ENCODE measurements at regions not wholly inside any gene's neighbourhood (a gene's known extent, or its start where the extent isn't known, plus 50 kb on each side); places are given as distances from the start of the nearest gene placed in this dataset.
"Not testable (repeated sequence)": the region's sequence is repeated elsewhere in the genome, so short reads cannot be mapped to it uniquely, and the experiment has no call there.

DNA sequence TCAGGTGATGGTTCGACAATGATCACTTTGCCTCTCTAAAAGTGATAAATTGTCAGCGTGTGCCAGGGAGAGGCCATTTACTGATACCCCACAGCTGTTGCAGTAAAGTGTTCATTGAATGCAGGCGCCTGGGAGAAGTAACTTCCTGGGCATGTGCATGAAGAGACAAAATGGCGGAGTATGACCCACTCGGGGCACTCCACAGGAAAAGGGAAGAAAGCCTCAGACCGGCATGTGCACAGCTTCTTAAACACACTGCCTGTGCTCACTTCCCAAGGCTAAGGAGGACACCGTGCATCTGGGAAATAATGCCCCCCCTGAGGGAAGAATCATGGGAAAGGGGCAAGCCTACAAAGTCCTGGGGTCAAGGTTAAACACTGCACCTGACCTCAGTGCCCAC is 329.5 kb downstream of the ICE1 start:
- no peak for DNase-seq (ENCODE audit: low spot score)

GRCh38 chr5:5751498-5751897 is 329.0 kb downstream of the ICE1 start:
- DNase-seq (ENCODE audit: low spot score), result no peak

DNA sequence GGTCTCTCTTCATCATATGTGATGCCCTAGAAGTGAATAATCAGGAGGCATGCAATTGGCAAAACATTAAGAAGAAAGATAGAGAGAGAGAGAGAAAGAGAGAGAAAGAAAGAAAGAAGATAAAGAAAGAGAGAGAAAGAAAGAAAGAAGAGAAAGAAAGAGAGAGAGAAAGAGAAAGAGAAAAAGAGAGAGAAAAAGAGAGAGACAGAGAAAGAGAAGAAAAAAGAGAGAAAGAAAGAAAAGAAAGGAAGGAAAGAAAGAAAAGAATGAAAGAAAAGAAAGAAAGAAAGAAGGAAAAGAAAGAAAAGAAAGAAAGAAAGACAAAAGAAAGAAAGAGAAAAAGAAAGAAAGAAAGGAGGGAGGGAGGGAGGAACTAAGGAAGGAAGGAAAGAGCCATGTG is 318.9 kb downstream of the ICE1 start:
- DNase-seq (ENCODE audit: low spot score), result no peak

- no peak for DNase-seq (ENCODE audit: low spot score)
These were observed 317.0 kb downstream of the ICE1 start for GRCh38 chr5:5739490-5739945.

- DNase-seq (ENCODE audit: low spot score), result no peak
These were observed 316.5 kb downstream of the ICE1 start for GRCh38 chr5:5738797-5739489.

GRCh38 chr5:5736007-5736406 is 313.5 kb downstream of the ICE1 start:
- DNase-seq (ENCODE audit: low spot score), result no peak

- DNase-seq (ENCODE audit: low spot score), result not testable (repeated sequence)
These were observed 310.6 kb downstream of the ICE1 start for GRCh38 chr5:5733058-5733457.

DNA sequence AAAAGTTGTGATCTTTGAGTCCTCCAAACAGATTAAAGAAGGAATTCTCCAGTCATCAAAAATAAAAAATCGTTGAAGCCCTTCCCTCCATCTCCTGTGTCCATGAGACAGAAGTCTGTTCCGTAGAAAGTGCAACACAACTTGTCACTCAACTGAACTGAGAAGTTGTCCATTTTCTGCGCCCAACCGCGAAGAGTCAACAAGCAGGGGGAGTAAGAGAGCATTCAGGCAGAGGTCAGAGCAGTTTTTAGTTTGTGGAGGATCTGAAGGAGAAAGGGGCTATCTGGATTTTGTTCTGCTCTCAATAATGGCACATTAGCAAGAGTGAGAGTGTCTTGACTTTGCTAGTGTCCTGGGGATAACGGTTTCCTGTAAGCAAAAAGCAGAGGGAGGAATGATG is 303.9 kb downstream of the ICE1 start:
- no peak for DNase-seq (ENCODE audit: low spot score)

DNA sequence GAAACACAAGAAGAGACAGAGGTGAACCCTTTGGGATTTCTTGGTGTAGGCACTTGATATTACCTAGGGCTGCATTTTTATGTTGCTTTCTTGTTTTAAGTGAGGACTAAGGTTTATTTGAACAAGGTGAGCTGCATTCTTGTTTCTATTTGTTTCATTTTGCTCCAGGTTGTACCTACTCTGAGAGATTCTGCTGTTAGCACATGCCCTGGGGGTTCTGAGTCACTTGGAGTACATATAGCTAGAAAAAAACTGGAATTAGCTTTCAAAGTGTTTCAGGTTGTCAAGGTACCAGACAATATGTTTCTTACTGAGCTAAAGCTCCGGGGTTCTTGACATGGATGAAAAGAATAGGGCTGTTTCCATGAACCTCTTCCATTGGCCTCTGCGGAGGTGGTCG is 299.4 kb downstream of the ICE1 start:
- DNase-seq (ENCODE audit: low spot score), result no peak

DNA sequence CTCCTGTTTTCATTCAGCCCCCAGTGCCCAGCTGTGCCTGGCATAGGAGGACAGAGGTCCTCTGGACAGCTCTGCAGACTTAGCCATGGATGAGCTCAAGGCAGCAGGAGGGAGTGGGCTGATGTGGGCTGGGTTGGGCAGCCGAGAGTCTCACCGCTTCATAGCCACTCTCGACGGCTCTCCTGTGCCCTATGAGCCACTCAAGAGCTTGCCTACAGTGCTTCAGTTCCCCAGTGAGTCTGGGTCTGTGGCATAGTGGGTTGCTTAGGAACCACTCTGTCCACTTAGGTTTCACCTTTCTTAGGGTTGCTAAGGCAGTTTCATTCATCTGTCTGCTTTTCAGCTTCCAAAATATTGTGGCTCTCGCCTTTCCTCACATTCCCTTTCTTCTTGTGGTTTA is 296.8 kb downstream of the ICE1 start:
- DNase-seq (ENCODE audit: low spot score), result no peak

GRCh38 chr5:5716665-5717064 is 294.2 kb downstream of the ICE1 start:
- DNase-seq (ENCODE audit: low spot score), result no peak

GRCh38 chr5:5711592-5711991 is 289.1 kb downstream of the ICE1 start:
- DNase-seq (ENCODE audit: low spot score), result no peak

GRCh38 chr5:5711112-5711511 is 288.6 kb downstream of the ICE1 start:
- no peak for DNase-seq (ENCODE audit: low spot score)

DNA sequence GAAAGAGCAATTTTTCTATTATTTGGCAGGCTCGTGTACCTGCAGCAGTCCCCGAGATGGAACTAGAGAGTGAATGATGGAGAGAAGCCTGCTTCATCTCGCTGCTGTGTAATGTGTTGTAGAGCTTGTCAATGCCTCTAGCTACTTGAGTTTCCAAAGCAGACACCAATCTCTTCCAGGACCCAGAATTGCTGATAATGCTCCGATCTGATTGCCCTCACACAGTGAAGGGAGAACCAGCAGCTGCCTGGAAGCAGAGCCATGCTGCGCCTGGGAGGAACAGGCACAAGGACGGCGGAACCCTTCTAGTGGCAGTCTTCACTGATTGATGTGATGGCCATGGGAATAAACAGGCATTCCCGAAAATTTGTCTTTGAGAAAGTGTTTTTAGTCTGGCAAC is 288.0 kb downstream of the ICE1 start:
- no peak for DNase-seq (ENCODE audit: low spot score)

- no peak for DNase-seq (ENCODE audit: low spot score)
These were observed 286.0 kb downstream of the ICE1 start for GRCh38 chr5:5708367-5708919.

DNA sequence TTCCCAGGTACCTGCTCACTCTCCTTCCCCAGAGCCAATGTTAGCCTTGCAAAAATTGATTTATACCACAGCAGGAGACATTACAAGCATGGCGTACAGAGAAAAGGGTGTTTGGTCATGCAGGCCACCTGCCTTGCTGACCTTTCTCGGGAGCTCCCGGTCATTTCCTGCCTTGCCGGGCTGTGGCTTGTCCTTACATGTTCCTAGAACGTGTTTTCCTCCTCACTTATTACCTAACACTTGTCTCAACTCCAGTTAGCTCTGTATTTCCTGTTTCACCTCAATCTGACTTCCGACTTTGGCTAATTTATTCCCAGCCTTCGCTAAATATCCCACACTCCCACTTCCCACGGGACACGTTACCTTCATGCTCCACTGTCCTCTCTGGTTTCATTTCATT is 282.5 kb downstream of the ICE1 start:
- no peak for DNase-seq (ENCODE audit: low spot score)

DNA sequence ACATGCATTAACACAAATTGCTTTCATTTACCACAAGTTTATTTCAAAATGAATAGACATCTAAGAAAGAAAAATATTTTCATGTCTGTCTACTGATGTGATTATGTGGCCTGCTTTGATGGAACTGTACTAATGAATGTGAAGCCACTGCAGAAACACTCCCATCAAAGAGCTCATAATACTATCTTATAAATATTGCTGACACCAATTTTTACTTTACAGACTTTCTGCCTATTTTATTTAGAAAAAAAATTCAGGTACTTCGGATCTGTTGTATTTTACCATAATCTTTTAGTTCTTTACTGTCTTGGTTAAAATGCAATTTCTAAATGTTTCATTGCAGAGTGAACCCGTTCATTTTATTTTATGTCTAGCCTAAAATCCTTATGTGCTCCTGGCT is 281.9 kb downstream of the ICE1 start:
- DNase-seq (ENCODE audit: low spot score), result no peak

GRCh38 chr5:5702934-5703333 is 280.5 kb downstream of the ICE1 start:
- no peak for DNase-seq (ENCODE audit: low spot score)

- no peak for DNase-seq (ENCODE audit: low spot score)
These were observed 278.1 kb downstream of the ICE1 start for GRCh38 chr5:5700549-5700948.

DNA sequence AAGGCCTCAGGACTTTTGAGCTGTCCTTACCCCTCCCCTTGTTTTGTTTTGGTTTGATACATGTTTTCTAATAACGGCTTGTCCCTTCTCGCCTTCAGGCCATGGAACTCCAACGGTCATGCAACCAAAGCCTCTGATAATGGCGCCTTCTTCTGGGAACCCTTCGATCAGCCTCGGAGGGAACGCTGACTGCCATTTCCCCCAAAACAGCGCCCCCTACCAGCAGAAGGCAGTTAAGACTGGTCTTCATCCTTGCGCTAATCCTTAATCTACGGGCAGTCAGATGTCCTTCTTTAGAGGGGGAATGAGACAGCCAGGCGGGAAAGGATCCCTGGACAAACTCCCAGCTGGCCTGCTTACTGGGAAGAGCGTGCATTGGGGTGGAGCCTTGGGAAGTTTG is 276.6 kb downstream of the ICE1 start:
- DNase-seq (ENCODE audit: low spot score), result no peak

GRCh38 chr5:5695266-5695665 is 272.8 kb downstream of the ICE1 start:
- no peak for DNase-seq (ENCODE audit: low spot score)

DNA sequence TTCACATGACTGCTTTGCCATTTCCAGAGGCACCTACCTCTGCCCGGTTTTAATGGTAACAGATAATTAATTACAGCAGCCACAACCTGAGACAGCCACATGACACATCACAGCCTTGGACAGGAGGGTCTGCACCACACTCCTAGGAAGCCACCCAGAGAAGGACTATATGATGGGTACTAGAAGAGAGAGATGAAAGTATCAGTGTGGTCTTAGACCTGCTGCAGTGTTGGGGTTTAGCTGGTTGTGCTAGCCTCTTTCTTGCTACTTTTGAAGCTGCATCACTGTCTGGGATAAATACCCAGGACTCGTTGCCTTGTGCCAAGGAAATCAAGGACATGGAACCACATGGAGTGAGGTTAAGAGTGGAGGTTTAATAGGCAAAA is 266.4 kb downstream of the ICE1 start:
- no peak for DNase-seq (ENCODE audit: low spot score)

GRCh38 chr5:5688194-5688924 is 265.9 kb downstream of the ICE1 start:
- DNase-seq (ENCODE audit: low spot score), result no peak
